CD4-positive, alpha-beta memory T cell (primary cell): ENCODE measurements at regions not wholly inside any gene's neighbourhood (a gene's known extent, or its start where the extent isn't known, plus 50 kb on each side); places are given as distances from the start of the nearest gene placed in this dataset.

Experiments used
- CTCF ChIA-PET: fragments of 350-600 bp; sonication (Branson Sonifier 250); formaldehyde crosslinking; loops from one replicate; lab custom pipeline; 2021; ENCODE audit warnings: inconsistent platforms; ENCODE audit not compliant: partially characterized antibody; lab: Charles Lee
- POLR2A ChIA-PET: fragments of 350-600 bp; sonication (Branson Sonifier 250); formaldehyde crosslinking; loops from one replicate; lab custom pipeline; 2021; ENCODE audit not compliant: partially characterized antibody; lab: Charles Lee
- DNase-seq, 5 donors: peaks; one replicate each; pipeline versions ENCODE4 v3.0.0 to v3.0.0-alpha.2; 2020 to 2022; ENCODE audit warnings: mixed read lengths in 1 of 5
- H3K27ac ChIP-seq: one replicate; pipeline ENCODE4 v1.7.0; 2013; ENCODE audit warnings: low read depth, low read length
- H3K27me3 ChIP-seq: 2 replicates; pipeline ENCODE4 v1.7.0; 2013; ENCODE audit warnings: mild to moderate bottlenecking, low read length, moderate library complexity; ENCODE audit not compliant: insufficient read depth
- H3K36me3 ChIP-seq: 2 replicates; pipeline ENCODE4 v1.7.0; 2013; ENCODE audit warnings: mild to moderate bottlenecking, low read length, moderate library complexity; ENCODE audit not compliant: insufficient read depth
- H3K4me1 ChIP-seq: 2 replicates; pipeline ENCODE4 v1.7.0; 2013; ENCODE audit warnings: mild to moderate bottlenecking, low read length, moderate library complexity; ENCODE audit not compliant: insufficient read depth
- H3K4me3 ChIP-seq, 2 donors: one replicate each; pipeline ENCODE4 v1.7.0; 2013; ENCODE audit warnings: low read length in 2 of 2, mild to moderate bottlenecking in 1 of 2
- H3K9me3 ChIP-seq, 2 donors: one replicate each; pipeline ENCODE4 v1.7.0; 2013; ENCODE audit warnings: low read length in 2 of 2, control low read depth in 1 of 2; ENCODE audit not compliant: control insufficient read depth in 1 of 2
- H3K27ac Mint-ChIP-seq, 7 donors: one replicate each; pipeline ENCODE4 v1.8.0; 2020 to 2021; ENCODE audit warnings: mixed read lengths in 7 of 7, mild to moderate bottlenecking in 6 of 7, inconsistent platforms in 3 of 7, moderate library complexity in 3 of 7
- H3K27me3 Mint-ChIP-seq, 2 donors: one replicate each; pipeline ENCODE4 v1.8.0; 2020 to 2021; ENCODE audit warnings: mixed read lengths in 2 of 2
- H3K36me3 Mint-ChIP-seq, 2 donors: one replicate each; pipeline ENCODE4 v1.8.0; 2020 to 2021; ENCODE audit warnings: mixed read lengths in 2 of 2, inconsistent platforms in 1 of 2, mild to moderate bottlenecking in 1 of 2
- H3K4me1 Mint-ChIP-seq, 4 donors: one replicate each; pipeline ENCODE4 v1.8.0; 2020 to 2021; ENCODE audit warnings: mixed read lengths in 4 of 4, mild to moderate bottlenecking in 1 of 4
- H3K4me3 Mint-ChIP-seq, 8 donors: one replicate each; pipeline ENCODE4 v1.8.0; 2020 to 2021; ENCODE audit warnings: mixed read lengths in 8 of 8, mild to moderate bottlenecking in 7 of 8, moderate library complexity in 6 of 8, inconsistent platforms in 3 of 8
- H3K9me3 Mint-ChIP-seq, 8 donors: one replicate each; pipeline ENCODE4 v1.8.0; 2020 to 2021; ENCODE audit warnings: mixed read lengths in 8 of 8, mild to moderate bottlenecking in 5 of 8, inconsistent platforms in 3 of 8, moderate library complexity in 1 of 8
- intact Hi-C: fragments of 100-400 bp; cut with micrococcal nuclease; formaldehyde crosslinking; loops from one replicate; pipeline ENCODE4 v1.15.1; 2023

- Mint-ChIP-seq H3K4me1 (no peaks in the 10 kb centered on the region), H3K9me3 (peaks cover 0 to 2% (median 0%) of the 10 kb centered on the region in 8 donors), H3K4me3 (no peak overlapping the region), H3K27me3 (peaks cover 0 to 3% of the 10 kb centered on the region in 2 donors), H3K27ac (no peak overlapping the region), H3K36me3 (no peaks in the 10 kb centered on the region)
- Histone ChIP-seq H3K4me3 (no peak overlapping the region), H3K9me3 (no peaks in the 10 kb centered on the region), H3K27me3 (no peaks in the 10 kb centered on the region), H3K27ac (no peak overlapping the region), H3K4me1 (no peaks in the 10 kb centered on the region), H3K36me3 (no peaks in the 10 kb centered on the region)
- intact Hi-C loops, result no loop called here
- ChIA-PET POLR2A (no interaction called here), CTCF (no interaction called here)
- DNase-seq, result no peak
Observed at GRCh38 chr12:87815771-87816585, 213.2 kb downstream of the C12orf50 start.

- peaks cover 0 to 2% (median 0%) of the 10 kb centered on the region in 8 donors for H3K9me3 Mint-ChIP-seq
- Histone ChIP-seq H3K9me3 (no peaks in the 10 kb centered on the region), H3K4me3 (no peak overlapping the region), H3K4me1 (no peaks in the 10 kb centered on the region), H3K36me3 (no peaks in the 10 kb centered on the region), H3K27ac (no peak overlapping the region), H3K27me3 (no peaks in the 10 kb centered on the region)
- intact Hi-C loops, result no loop called here
- ChIA-PET POLR2A (no interaction called here), CTCF (no interaction called here)
- H3K36me3 Mint-ChIP-seq, result no peaks in the 10 kb centered on the region
- no peaks in the 10 kb centered on the region for H3K4me1 Mint-ChIP-seq
- no peak overlapping the region for H3K4me3 Mint-ChIP-seq
- no peak overlapping the region for H3K27ac Mint-ChIP-seq
- no peaks in the 10 kb centered on the region for H3K27me3 Mint-ChIP-seq
- DNase-seq, result no peak
Observed at GRCh38 chr12:87814625-87815024, 214.6 kb downstream of the C12orf50 start.

DNA sequence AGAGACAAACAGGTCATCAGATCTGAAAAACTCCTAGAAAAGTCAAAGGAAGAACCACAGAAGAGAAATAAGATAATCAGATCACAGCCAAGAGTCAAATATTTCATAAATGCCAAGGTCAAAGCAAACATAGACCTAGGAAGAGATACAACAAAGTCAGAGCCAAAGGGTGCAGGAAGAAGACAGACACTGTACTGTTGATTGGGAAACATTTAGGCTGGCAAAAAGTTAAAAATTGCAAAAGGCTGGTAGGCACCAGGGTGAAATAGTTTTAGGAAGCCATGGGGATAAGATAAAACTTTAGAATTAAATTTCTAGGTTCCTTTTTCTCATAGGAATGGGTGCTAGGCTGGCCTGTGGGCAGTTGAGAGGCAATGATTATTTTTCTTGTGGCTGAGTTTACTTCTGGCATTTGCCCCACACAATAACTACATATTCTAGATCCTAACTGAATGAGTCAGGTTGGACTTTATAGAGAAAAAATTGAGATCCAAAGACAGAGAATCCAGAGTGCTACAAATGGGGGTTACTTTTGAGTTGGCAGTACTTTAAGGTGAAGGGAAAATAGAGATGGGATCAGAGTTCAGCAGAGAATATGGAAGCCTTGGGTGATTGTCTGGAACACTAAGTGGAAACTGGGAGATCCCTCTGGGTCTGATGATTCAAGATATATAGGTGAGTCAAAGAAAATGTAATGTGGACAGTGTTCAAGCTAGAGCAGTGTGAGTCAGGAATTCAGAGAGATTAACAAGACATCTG lies 215.5 kb downstream of the C12orf50 start:
- CTCF ChIA-PET, result interaction anchor here (0.6 kb wide), 1 partner anchor 796 kb away, joined by 4 read pairs; no protein-coding TSS in a partner anchor
- no peaks in the 10 kb centered on the region for H3K9me3 ChIP-seq
- no peaks in the 10 kb centered on the region for H3K27me3 Mint-ChIP-seq
- H3K36me3 Mint-ChIP-seq, result no peaks in the 10 kb centered on the region
- intact Hi-C loops, result no loop called here
- H3K27me3 ChIP-seq, result no peaks in the 10 kb centered on the region
- H3K36me3 ChIP-seq, result no peaks in the 10 kb centered on the region
- POLR2A ChIA-PET, result no interaction called here
- H3K4me1 Mint-ChIP-seq, result no peaks in the 10 kb centered on the region
- no peaks in the 10 kb centered on the region for H3K4me1 ChIP-seq
- no peak overlapping the region for H3K27ac ChIP-seq
- no peak overlapping the region for H3K27ac Mint-ChIP-seq
- peaks cover 0 to 2% (median 0%) of the 10 kb centered on the region in 8 donors for H3K9me3 Mint-ChIP-seq
- no peak overlapping the region for H3K4me3 ChIP-seq
- no peak overlapping the region for H3K4me3 Mint-ChIP-seq
- no peak for DNase-seq

DNA sequence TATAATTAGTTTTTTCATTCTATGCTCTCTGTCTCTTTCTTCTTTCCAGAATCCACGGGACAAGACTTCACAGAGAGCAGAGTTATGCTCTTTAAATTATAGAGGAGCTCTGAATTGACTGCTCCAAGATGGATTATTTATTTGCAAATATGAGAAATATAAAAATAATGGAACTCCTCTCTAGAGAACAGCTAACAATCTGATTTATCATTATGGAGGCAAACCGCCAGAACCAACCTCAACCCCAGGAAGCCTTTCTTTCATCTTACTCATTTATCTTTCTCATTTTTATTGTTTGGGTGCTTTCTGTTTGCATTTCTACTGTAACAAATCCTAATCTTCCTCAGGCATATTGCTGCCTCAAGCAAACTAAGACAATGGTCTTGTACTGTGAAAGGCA lies 216.5 kb downstream of the C12orf50 start:
- Mint-ChIP-seq H3K4me3 (no peak overlapping the region), H3K36me3 (no peaks in the 10 kb centered on the region), H3K27me3 (no peaks in the 10 kb centered on the region), H3K4me1 (no peaks in the 10 kb centered on the region), H3K27ac (no peak overlapping the region), H3K9me3 (peaks cover 0 to 2% (median 0%) of the 10 kb centered on the region in 8 donors)
- intact Hi-C loops, result no loop called here
- H3K9me3 ChIP-seq, result no peaks in the 10 kb centered on the region
- no peaks in the 10 kb centered on the region for H3K4me1 ChIP-seq
- POLR2A ChIA-PET, result no interaction called here
- H3K36me3 ChIP-seq, result no peaks in the 10 kb centered on the region
- no peak overlapping the region for H3K27ac ChIP-seq
- H3K4me3 ChIP-seq, result no peak overlapping the region
- H3K27me3 ChIP-seq, result no peaks in the 10 kb centered on the region
- no peak for DNase-seq
- CTCF ChIA-PET, result no interaction called here

DNA sequence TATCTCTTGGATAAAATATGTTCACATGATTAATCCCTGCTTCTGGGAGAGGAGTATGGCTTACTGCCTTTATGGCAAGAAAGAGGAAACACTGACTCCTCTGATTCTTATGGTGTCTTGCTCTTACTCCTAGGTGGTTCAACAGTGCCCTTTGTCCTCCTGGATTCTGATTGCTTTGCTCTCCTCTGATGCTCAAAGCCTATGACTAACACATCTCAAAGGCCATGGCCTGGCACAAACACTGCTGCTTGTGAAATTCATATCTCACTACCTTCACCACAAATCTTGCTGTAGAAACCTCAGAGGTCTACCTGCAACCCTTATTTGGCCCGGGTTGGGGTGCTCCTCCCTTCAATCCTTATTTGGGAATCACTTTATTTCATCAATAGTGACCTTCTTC lies 217.2 kb downstream of the C12orf50 start:
- H3K27me3 ChIP-seq, result no peaks in the 10 kb centered on the region
- H3K9me3 Mint-ChIP-seq, result peaks cover 0 to 2% (median 0%) of the 10 kb centered on the region in 8 donors
- no peaks in the 10 kb centered on the region for H3K9me3 ChIP-seq
- ChIA-PET CTCF (no interaction called here), POLR2A (no interaction called here)
- H3K4me1 ChIP-seq, result no peaks in the 10 kb centered on the region
- no peak for DNase-seq
- H3K4me3 ChIP-seq, result no peak overlapping the region
- no peaks in the 10 kb centered on the region for H3K4me1 Mint-ChIP-seq
- intact Hi-C loops, result no loop called here
- H3K27ac ChIP-seq, result no peak overlapping the region
- H3K36me3 Mint-ChIP-seq, result no peaks in the 10 kb centered on the region
- H3K36me3 ChIP-seq, result no peaks in the 10 kb centered on the region
- no peaks in the 10 kb centered on the region for H3K27me3 Mint-ChIP-seq
- H3K4me3 Mint-ChIP-seq, result no peak overlapping the region
- no peak overlapping the region for H3K27ac Mint-ChIP-seq

DNA sequence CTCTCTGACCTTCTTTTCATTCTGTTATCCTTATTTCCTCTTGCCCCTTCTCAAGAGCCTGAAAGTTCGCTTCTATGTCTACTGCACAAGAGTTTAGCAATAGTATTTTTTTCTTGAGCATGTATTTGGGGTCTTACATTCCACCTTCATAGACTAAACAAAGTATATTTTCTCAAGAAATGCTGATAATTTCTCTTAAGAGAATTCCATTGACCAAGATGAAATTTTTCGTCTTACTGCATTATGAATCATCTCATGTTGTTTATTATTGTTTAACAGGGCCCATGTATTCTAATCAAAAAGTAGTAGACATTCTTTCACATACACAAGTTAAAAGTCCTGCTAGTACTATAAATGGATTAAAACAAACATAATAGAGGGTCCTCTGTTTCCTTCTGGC lies 219.3 kb downstream of the C12orf50 start:
- DNase-seq, result no peak
- no peaks in the 10 kb centered on the region for H3K4me1 ChIP-seq
- POLR2A ChIA-PET, result no interaction called here
- no peak overlapping the region for H3K4me3 ChIP-seq
- intact Hi-C loops, result no loop called here
- H3K27ac ChIP-seq, result no peak overlapping the region
- CTCF ChIA-PET, result no interaction called here
- Mint-ChIP-seq H3K36me3 (no peaks in the 10 kb centered on the region), H3K9me3 (peaks cover 0 to 2% (median 0%) of the 10 kb centered on the region in 8 donors), H3K4me1 (no peaks in the 10 kb centered on the region), H3K4me3 (no peak overlapping the region), H3K27ac (no peak overlapping the region), H3K27me3 (no peaks in the 10 kb centered on the region)
- H3K27me3 ChIP-seq, result no peaks in the 10 kb centered on the region
- no peaks in the 10 kb centered on the region for H3K9me3 ChIP-seq
- H3K36me3 ChIP-seq, result no peaks in the 10 kb centered on the region

DNA sequence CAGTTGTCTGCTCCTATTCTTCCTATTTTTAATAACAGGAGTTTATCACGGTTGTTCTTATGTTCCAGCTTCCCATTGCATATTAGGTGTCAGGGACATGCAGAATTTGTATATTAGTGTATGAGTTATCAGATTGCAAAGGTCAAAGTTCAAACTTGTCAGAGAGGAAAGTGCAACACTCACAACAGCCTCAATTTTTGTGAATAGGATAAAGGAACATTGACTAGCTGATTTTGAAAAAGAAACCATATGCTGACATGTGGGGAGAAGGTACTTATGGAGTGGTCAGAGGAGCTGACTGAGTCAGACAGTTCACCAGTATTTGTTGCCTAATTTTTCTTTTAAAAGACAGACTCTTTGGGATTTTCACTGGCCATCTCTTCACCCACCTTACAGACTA lies 222.1 kb downstream of the C12orf50 start:
- Mint-ChIP-seq H3K4me3 (no peak overlapping the region), H3K27ac (no peak overlapping the region), H3K9me3 (peaks cover 0 to 2% (median 0%) of the 10 kb centered on the region in 8 donors), H3K27me3 (no peaks in the 10 kb centered on the region), H3K4me1 (no peaks in the 10 kb centered on the region), H3K36me3 (no peaks in the 10 kb centered on the region)
- POLR2A ChIA-PET, result interaction anchor here (0.6 kb wide), 1 partner anchor 474 kb away, joined by 3 read pairs; no protein-coding TSS in a partner anchor
- no peak overlapping the region for H3K4me3 ChIP-seq
- H3K4me1 ChIP-seq, result no peaks in the 10 kb centered on the region
- CTCF ChIA-PET, result no interaction called here
- H3K27me3 ChIP-seq, result no peaks in the 10 kb centered on the region
- H3K27ac ChIP-seq, result no peak overlapping the region
- H3K9me3 ChIP-seq, result no peaks in the 10 kb centered on the region
- no peaks in the 10 kb centered on the region for H3K36me3 ChIP-seq
- intact Hi-C loops, result no loop called here
- no peak for DNase-seq
